GM19395 (cell line): ENCODE measurements at regions not wholly inside any gene's neighbourhood (a gene's known extent, or its start where the extent isn't known, plus 50 kb on each side); places are given as distances from the start of the nearest gene placed in this dataset.

Experiments used
- ATAC-seq: cut with Tn5 transposase; IDR thresholded peaks from one replicate; pipeline ENCODE4 v1.9.1; 2021; ENCODE audit warnings: mild to moderate bottlenecking, moderate library complexity; ENCODE audit not compliant: unreplicated experiment

- no peak for ATAC-seq
Observed at GRCh38 chr14:78071016-78071549, 99.1 kb upstream of the NRXN3 start.

GRCh38 chr14:78073028-78073427 lies 97.1 kb upstream of the NRXN3 start:
- ATAC-seq, result no peak

- ATAC-seq, result no peak
Observed at GRCh38 chr14:78074561-78074960, 95.6 kb upstream of the NRXN3 start.

GRCh38 chr14:78075033-78075432 lies 95.1 kb upstream of the NRXN3 start:
- ATAC-seq, result no peak

- no peak for ATAC-seq
Observed at GRCh38 chr14:78075555-78076277, 94.5 kb upstream of the NRXN3 start.

- no peak for ATAC-seq
Observed at GRCh38 chr14:78081245-78081644, 88.9 kb upstream of the NRXN3 start.

- no peak for ATAC-seq
Observed at GRCh38 chr14:78083837-78084236, 86.3 kb upstream of the NRXN3 start.

- no peak for ATAC-seq
Observed at GRCh38 chr14:78086342-78086741, 83.8 kb upstream of the NRXN3 start.

- ATAC-seq, result no peak
Observed at GRCh38 chr14:78088916-78089315, 81.3 kb upstream of the NRXN3 start.

- no peak for ATAC-seq
Observed at GRCh38 chr14:78090864-78091263, 79.3 kb upstream of the NRXN3 start.

- no peak for ATAC-seq
Observed at GRCh38 chr14:78091361-78091760, 78.8 kb upstream of the NRXN3 start.

GRCh38 chr14:78092040-78092439 lies 78.1 kb upstream of the NRXN3 start:
- no peak for ATAC-seq

- no peak for ATAC-seq
Observed at GRCh38 chr14:78103271-78103670, 66.9 kb upstream of the NRXN3 start.

GRCh38 chr14:78104160-78104559 lies 66.0 kb upstream of the NRXN3 start:
- no peak for ATAC-seq

GRCh38 chr14:78104655-78105054 lies 65.5 kb upstream of the NRXN3 start:
- no peak for ATAC-seq

GRCh38 chr14:78106381-78106780 lies 63.8 kb upstream of the NRXN3 start:
- ATAC-seq, result no peak

GRCh38 chr14:78107166-78107565 lies 63.0 kb upstream of the NRXN3 start:
- no peak for ATAC-seq

- ATAC-seq, result no peak
Observed at GRCh38 chr14:78119440-78119839, 50.7 kb upstream of the NRXN3 start.
